CD8-positive, alpha-beta memory T cell (primary cell): ENCODE measurements at regions not wholly inside any gene's neighbourhood (a gene's known extent, or its start where the extent isn't known, plus 50 kb on each side); places are given as distances from the start of the nearest gene placed in this dataset.

ENCODE experiments used
- CTCF ChIA-PET: fragments of 350-600 bp; sonication (Branson Sonifier 250); formaldehyde crosslinking; loops from one replicate; lab custom pipeline; 2021; ENCODE audit warnings: antibody characterized with exemption; lab: Charles Lee
- POLR2A ChIA-PET: fragments of 350-600 bp; sonication (Branson Sonifier 250); formaldehyde crosslinking; loops from one replicate; lab custom pipeline; 2021; ENCODE audit warnings: antibody characterized with exemption; lab: Charles Lee
- DNase-seq, 5 donors: peaks; one replicate each; pipeline versions ENCODE4 v3.0.0 to v3.0.0-alpha.2; 2020 to 2022; ENCODE audit warnings: mixed read lengths in 1 of 5
- H3K27ac ChIP-seq: one replicate; pipeline ENCODE4 v1.7.0; 2013; ENCODE audit warnings: low read depth, mild to moderate bottlenecking, low read length, moderate library complexity
- H3K27me3 ChIP-seq: 2 replicates; pipeline ENCODE4 v1.7.0; 2013; ENCODE audit warnings: low read length, mild to moderate bottlenecking; ENCODE audit not compliant: insufficient read depth, poor library complexity, severe bottlenecking
- H3K36me3 ChIP-seq: 2 replicates; pipeline ENCODE4 v1.7.0; 2013; ENCODE audit warnings: mild to moderate bottlenecking, low read length, moderate library complexity; ENCODE audit not compliant: insufficient read depth
- H3K4me1 ChIP-seq: 2 replicates; pipeline ENCODE4 v1.7.0; 2013; ENCODE audit warnings: mild to moderate bottlenecking, low read length, moderate library complexity; ENCODE audit not compliant: insufficient read depth
- H3K4me3 ChIP-seq: 2 replicates; pipeline ENCODE4 v1.7.0; 2013; ENCODE audit warnings: mild to moderate bottlenecking, low read length
- H3K9me3 ChIP-seq: 2 replicates; pipeline ENCODE4 v1.7.0; 2013; ENCODE audit warnings: mild to moderate bottlenecking, low read length
- H3K27ac Mint-ChIP-seq, 8 donors: one replicate each; pipeline ENCODE4 v1.8.0; 2020 to 2021; ENCODE audit warnings: mixed read lengths in 8 of 8, mild to moderate bottlenecking in 6 of 8, inconsistent platforms in 3 of 8, moderate library complexity in 3 of 8
- H3K27me3 Mint-ChIP-seq, 2 donors: one replicate each; pipeline ENCODE4 v1.8.0; 2020 to 2021; ENCODE audit warnings: mixed read lengths in 2 of 2, mild to moderate bottlenecking in 1 of 2, moderate library complexity in 1 of 2
- H3K36me3 Mint-ChIP-seq, 3 donors: one replicate each; pipeline ENCODE4 v1.8.0; 2020 to 2021; ENCODE audit warnings: mixed read lengths in 3 of 3, inconsistent platforms in 1 of 3, mild to moderate bottlenecking in 1 of 3
- H3K4me1 Mint-ChIP-seq, 3 donors: one replicate each; pipeline ENCODE4 v1.8.0; 2020 to 2021; ENCODE audit warnings: mixed read lengths in 3 of 3, inconsistent platforms in 1 of 3, mild to moderate bottlenecking in 1 of 3
- H3K4me3 Mint-ChIP-seq, 7 donors: one replicate each; pipeline ENCODE4 v1.8.0; 2020 to 2021; ENCODE audit warnings: mixed read lengths in 7 of 7, mild to moderate bottlenecking in 6 of 7, moderate library complexity in 4 of 7, inconsistent platforms in 2 of 7
- H3K9me3 Mint-ChIP-seq, 5 donors: one replicate each; pipeline ENCODE4 v1.8.0; 2020 to 2022; ENCODE audit warnings: mixed read lengths in 5 of 5, mild to moderate bottlenecking in 3 of 5, moderate library complexity in 2 of 5, inconsistent platforms in 1 of 5

DNA sequence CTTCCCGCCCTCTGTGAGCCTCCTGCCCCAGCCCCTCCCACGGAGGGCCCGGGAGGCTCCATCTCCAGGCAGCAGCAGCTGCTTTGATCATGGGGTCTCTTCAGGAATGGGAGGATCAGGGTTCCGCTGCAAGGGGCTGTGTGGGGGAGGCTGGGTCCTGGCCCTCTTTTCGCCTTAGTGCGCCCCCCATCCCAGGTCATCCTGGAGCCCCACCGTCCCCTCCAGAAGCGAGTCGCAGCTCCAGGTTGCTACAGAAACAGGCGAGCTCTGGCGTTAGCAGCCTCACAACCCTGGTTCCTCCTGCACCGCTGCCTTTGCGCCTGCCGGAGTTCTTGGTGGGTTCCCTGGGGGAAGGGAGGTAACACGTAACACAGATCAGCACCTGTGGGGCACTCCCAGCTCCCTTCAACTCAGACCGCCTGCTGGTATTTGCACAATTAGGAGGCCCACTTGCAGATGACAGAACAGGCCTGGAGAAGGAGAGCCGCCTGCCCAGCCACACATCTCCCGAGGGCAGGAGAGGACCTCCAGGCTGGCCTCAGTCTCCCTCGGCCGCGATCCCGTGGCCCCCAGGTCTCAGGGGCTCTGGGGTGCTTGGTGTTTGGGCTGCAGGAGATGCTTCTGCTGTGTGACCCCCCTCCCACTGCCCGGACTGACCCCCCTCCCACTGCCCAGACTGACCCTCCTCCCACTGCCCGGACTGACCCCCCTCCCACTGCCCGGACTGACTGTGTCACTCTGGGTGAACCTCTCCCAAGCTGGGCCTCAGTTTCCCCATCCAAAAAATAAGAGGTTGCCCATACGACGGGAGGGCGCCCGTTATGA lies 64.2 kb upstream of the ADRA2C start:
- Mint-ChIP-seq H3K4me1 (no peaks in the 10 kb centered on the region), H3K27me3 (peaks cover 18 to 25% of the 10 kb centered on the region in 2 donors), H3K9me3 (peaks cover 0 to 13% (median 7%) of the 10 kb centered on the region in 5 donors), H3K27ac (no peak overlapping the region), H3K36me3 (no peaks in the 10 kb centered on the region), H3K4me3 (no peak overlapping the region)
- no peak overlapping the region for H3K4me3 ChIP-seq
- CTCF ChIA-PET = no interaction called here
- no peak overlapping the region for H3K27ac ChIP-seq
- no peaks in the 10 kb centered on the region for H3K9me3 ChIP-seq
- POLR2A ChIA-PET = no interaction called here
- H3K36me3 ChIP-seq = no peaks in the 10 kb centered on the region
- DNase-seq = peak in 1 of 5 donors; percentile 42
- H3K4me1 ChIP-seq = no peaks in the 10 kb centered on the region
- no peaks in the 10 kb centered on the region for H3K27me3 ChIP-seq

DNA sequence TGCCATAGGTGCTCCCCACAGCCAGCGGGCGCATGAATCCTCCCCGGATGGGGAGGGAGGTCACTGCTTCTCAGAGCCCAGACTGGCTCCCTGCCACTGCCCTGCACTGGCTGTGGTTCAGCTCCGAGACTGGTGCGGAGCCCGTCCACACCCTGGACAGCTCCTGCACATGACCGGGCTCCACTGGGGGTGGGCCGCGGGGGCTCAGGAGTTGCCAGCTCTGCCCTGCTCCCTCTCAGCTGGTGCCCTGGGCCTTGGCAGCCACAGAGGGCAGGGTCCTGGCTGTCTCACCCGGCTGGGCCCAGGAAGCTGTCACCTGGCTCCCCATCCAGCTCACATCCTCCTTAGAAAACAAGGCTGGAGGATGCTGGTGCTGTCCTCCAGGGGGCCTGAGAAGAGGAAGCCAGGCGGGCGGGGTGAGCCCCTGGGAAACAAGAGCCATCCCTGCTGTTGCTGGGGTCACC lies 64.9 kb upstream of the ADRA2C start:
- Histone ChIP-seq H3K4me3 (no peak overlapping the region), H3K36me3 (no peaks in the 10 kb centered on the region), H3K27me3 (peaks cover under 1% of the 10 kb centered on the region), H3K4me1 (no peaks in the 10 kb centered on the region), H3K27ac (no peak overlapping the region), H3K9me3 (no peaks in the 10 kb centered on the region)
- Mint-ChIP-seq H3K4me3 (no peak overlapping the region), H3K27me3 (peaks cover 24 to 27% of the 10 kb centered on the region in 2 donors), H3K36me3 (no peaks in the 10 kb centered on the region), H3K4me1 (no peaks in the 10 kb centered on the region), H3K27ac (no peak overlapping the region), H3K9me3 (peaks cover 0 to 17% (median 8%) of the 10 kb centered on the region in 5 donors)
- ChIA-PET CTCF (no interaction called here), POLR2A (no interaction called here)
- peak in 1 of 5 donors; percentile 38 for DNase-seq

DNA sequence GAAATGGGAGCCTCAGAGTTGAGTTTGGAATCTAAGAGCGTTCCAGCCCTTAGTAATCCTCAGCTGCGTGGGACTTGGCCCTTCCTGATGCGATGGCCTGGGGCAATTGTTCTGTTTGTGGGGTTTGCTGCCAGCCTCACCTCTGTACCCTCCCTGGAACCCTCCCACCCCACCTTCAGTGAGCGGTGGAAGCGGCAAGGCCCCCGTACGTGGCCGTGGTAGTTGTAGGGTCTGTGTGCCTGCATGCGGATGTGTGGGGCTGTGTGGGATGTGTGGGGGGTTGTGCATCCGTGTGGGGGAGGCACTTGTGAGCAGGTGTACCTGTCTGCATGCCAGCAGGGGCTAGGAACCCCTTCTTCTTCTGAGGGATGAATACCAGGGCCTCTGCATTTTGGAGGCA lies 65.4 kb upstream of the ADRA2C start:
- Mint-ChIP-seq H3K27ac (no peak overlapping the region), H3K36me3 (no peaks in the 10 kb centered on the region), H3K9me3 (peaks cover 0 to 19% (median 8%) of the 10 kb centered on the region in 5 donors), H3K27me3 (peaks cover 21 to 31% of the 10 kb centered on the region in 2 donors), H3K4me3 (no peak overlapping the region), H3K4me1 (no peaks in the 10 kb centered on the region)
- no peak overlapping the region for H3K4me3 ChIP-seq
- H3K9me3 ChIP-seq = no peaks in the 10 kb centered on the region
- H3K27ac ChIP-seq = no peak overlapping the region
- H3K36me3 ChIP-seq = no peaks in the 10 kb centered on the region
- H3K4me1 ChIP-seq = no peaks in the 10 kb centered on the region
- peak in 1 of 5 donors; percentile 36 for DNase-seq
- H3K27me3 ChIP-seq = peaks cover 4% of the 10 kb centered on the region
- ChIA-PET POLR2A (no interaction called here), CTCF (no interaction called here)

DNA sequence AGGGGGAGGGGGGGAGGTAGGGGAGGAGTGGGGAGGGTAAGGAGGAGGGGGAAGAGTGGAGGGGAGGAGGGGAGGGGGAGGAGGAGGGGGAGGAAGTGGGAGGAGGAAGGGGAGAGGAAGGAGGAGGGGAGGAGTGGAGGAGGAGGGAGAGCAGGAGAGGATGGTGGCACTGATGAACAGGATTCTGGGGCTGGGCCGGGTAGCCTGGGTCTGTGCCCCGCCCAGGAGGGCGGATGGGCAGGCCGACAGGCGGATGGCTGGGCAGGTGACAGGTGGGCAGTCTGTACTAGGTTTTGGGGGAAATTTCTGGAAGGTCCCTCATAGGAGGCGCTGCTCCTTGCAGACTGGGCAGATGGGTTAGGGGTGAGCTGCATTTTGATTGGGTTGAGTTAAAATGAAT lies 66.0 kb upstream of the ADRA2C start:
- no peaks in the 10 kb centered on the region for H3K4me1 ChIP-seq
- Mint-ChIP-seq H3K36me3 (no peaks in the 10 kb centered on the region), H3K9me3 (peaks cover 0 to 19% (median 8%) of the 10 kb centered on the region in 5 donors), H3K27me3 (peaks cover 20 to 31% of the 10 kb centered on the region in 2 donors), H3K4me3 (no peak overlapping the region), H3K4me1 (no peaks in the 10 kb centered on the region), H3K27ac (no peak overlapping the region)
- no peak overlapping the region for H3K27ac ChIP-seq
- H3K27me3 ChIP-seq = peaks cover 4% of the 10 kb centered on the region
- DNase-seq = no peak
- H3K9me3 ChIP-seq = no peaks in the 10 kb centered on the region
- ChIA-PET POLR2A (no interaction called here), CTCF (no interaction called here)
- no peak overlapping the region for H3K4me3 ChIP-seq
- H3K36me3 ChIP-seq = no peaks in the 10 kb centered on the region

- no peak overlapping the region for H3K27ac ChIP-seq
- POLR2A ChIA-PET = no interaction called here
- CTCF ChIA-PET = no interaction called here
- H3K36me3 Mint-ChIP-seq = no peaks in the 10 kb centered on the region
- H3K4me3 ChIP-seq = no peak overlapping the region
- H3K27me3 ChIP-seq = peaks cover 4% of the 10 kb centered on the region
- peaks cover 0 to 19% (median 8%) of the 10 kb centered on the region in 5 donors for H3K9me3 Mint-ChIP-seq
- H3K27ac Mint-ChIP-seq = no peak overlapping the region
- DNase-seq = peak in 1 of 5 donors; percentile 35
- peaks cover 20 to 31% of the 10 kb centered on the region in 2 donors for H3K27me3 Mint-ChIP-seq
- no peak overlapping the region for H3K4me3 Mint-ChIP-seq
- no peaks in the 10 kb centered on the region for H3K4me1 Mint-ChIP-seq
- no peaks in the 10 kb centered on the region for H3K36me3 ChIP-seq
- H3K4me1 ChIP-seq = no peaks in the 10 kb centered on the region
- no peaks in the 10 kb centered on the region for H3K9me3 ChIP-seq
These were observed 66.5 kb upstream of the ADRA2C start for GRCh38 chr4:3699678-3700077.

DNA sequence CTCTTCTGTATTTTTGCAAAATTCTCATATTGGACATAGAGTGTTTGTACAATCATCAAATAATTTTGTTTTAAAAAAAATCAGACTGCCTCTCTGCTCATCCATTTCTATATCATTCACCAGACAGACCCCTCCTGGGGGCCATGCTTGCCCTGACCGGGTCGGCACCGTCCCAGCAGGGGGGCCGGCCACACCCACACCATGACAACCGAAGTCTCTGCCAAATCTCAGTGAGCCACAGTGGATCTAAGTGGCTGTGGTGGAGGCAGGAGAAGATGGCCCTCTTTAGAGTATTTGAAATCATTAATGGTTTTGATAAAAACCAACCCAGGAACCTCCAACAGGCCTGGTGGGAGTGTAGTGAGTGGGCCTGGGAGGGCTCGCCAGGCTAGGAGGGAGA lies 66.9 kb upstream of the ADRA2C start:
- Mint-ChIP-seq H3K27me3 (peaks cover 20 to 31% of the 10 kb centered on the region in 2 donors), H3K36me3 (no peaks in the 10 kb centered on the region), H3K27ac (no peak overlapping the region), H3K9me3 (peaks cover 0 to 19% (median 8%) of the 10 kb centered on the region in 5 donors), H3K4me3 (no peak overlapping the region), H3K4me1 (no peaks in the 10 kb centered on the region)
- Histone ChIP-seq H3K27me3 (peaks cover 4% of the 10 kb centered on the region), H3K36me3 (no peaks in the 10 kb centered on the region), H3K9me3 (no peaks in the 10 kb centered on the region), H3K4me1 (no peaks in the 10 kb centered on the region), H3K4me3 (no peak overlapping the region), H3K27ac (no peak overlapping the region)
- ChIA-PET POLR2A (no interaction called here), CTCF (no interaction called here)
- DNase-seq = no peak

DNA sequence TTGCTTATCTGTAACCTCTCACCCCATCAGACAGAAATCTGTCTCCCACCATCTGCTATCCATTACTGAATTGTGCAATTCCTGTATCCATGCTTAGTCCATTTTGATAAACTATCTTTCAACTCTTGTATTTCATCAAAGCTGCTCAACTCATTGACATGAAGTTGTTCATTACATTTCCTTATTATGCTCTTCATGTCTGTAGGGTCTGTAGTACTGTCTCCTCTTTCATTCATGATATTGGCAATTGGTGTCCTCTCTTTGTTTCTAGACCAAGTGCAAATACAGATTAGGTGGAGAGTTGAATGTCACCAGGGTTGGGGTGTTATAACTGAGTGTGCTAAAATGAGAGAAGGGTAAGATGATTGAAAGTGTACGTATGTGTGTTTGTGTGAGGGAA lies 69.2 kb upstream of the ADRA2C start:
- DNase-seq = no peak
- H3K4me1 Mint-ChIP-seq = no peaks in the 10 kb centered on the region
- Histone ChIP-seq H3K36me3 (no peaks in the 10 kb centered on the region), H3K9me3 (no peaks in the 10 kb centered on the region), H3K4me1 (no peaks in the 10 kb centered on the region), H3K4me3 (no peak overlapping the region), H3K27ac (no peak overlapping the region), H3K27me3 (peaks cover 4% of the 10 kb centered on the region)
- H3K27me3 Mint-ChIP-seq = peaks cover 18 to 27% of the 10 kb centered on the region in 2 donors
- H3K4me3 Mint-ChIP-seq = no peak overlapping the region
- H3K27ac Mint-ChIP-seq = no peak overlapping the region
- ChIA-PET CTCF (no interaction called here), POLR2A (no interaction called here)
- H3K36me3 Mint-ChIP-seq = no peaks in the 10 kb centered on the region
- H3K9me3 Mint-ChIP-seq = peaks cover 0 to 19% (median 8%) of the 10 kb centered on the region in 5 donors

DNA sequence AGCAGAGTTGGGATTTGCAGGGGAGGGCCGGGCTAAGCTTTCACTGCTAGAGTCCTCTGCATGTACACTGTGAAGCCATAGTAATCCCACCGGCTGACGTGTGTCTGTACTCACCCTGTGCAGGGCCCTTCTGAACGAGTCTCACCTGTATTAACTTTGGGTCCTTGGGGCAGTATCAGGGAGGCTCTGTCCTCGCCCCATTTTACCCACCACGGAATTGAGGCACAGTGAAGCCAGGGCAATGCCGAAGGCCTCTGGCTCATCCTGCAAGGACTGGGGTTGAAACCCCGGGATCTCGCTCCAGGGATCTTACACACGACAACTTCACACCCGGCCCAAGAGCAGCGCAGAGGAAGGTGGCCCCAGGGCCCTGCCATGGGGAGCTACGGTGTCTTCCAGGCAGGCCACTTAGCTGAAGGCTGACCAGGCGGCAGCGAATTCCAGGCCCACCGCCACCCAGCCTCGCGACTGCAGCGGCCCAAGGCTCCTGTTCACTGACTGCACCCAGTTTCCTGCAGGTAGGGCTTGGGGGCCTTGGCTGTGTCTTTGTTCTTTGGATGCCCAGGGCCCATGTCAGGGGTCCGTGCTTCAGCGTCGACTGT lies 75.5 kb upstream of the ADRA2C start:
- Mint-ChIP-seq H3K27ac (no peak overlapping the region), H3K4me3 (no peak overlapping the region), H3K36me3 (no peaks in the 10 kb centered on the region), H3K4me1 (no peaks in the 10 kb centered on the region), H3K9me3 (no peaks in the 10 kb centered on the region), H3K27me3 (peaks cover 0 to 4% of the 10 kb centered on the region in 2 donors)
- ChIA-PET CTCF (no interaction called here), POLR2A (no interaction called here)
- Histone ChIP-seq H3K4me1 (no peaks in the 10 kb centered on the region), H3K27me3 (no peaks in the 10 kb centered on the region), H3K9me3 (no peaks in the 10 kb centered on the region), H3K27ac (no peak overlapping the region), H3K4me3 (no peak overlapping the region), H3K36me3 (no peaks in the 10 kb centered on the region)
- no peak for DNase-seq
